ENCODE measurements at regions not wholly inside any gene's neighbourhood (a gene's known extent, or its start where the extent isn't known, plus 50 kb on each side); places are given as distances from the start of the nearest gene placed in this dataset.
"Not testable (repeated sequence)": the region's sequence is repeated elsewhere in the genome, so short reads cannot be mapped to it uniquely, and the experiment has no call there.

DNA sequence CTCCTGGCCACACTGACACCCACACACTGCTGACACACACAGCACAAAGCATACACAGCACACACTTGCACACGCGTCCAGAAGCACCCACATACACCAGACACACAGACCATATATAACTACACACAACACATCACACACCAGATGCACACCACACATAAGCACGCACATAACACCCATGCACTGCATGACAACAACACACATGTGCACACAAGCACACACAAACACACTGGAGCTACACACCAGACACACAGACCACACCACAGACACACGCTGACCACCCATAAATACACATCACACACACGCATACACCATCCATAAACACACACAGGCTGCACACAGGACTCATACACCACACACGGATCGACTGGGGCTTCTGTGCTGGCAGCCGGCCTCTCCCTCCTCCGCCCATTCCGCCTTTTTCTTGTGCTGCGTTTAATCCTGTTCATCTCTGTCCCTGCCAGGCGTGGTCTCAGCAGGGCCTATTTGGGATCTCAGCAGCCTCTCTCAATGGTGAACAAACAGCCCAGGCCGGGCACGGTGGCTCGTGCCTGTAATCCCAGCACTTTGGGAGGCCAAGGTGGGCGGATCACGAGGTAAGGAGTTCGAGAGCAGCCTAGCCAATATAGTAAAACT, 396.9 kb upstream of the MYT1L start:
- ChIA-PET CTCF (no interaction called here), POLR2A (no interaction called here)
- no peak for DNase-seq
- no peaks in the 10 kb centered on the region for H3K4me1 Mint-ChIP-seq (ENCODE audit: low read depth)
- H3K9me3 Mint-ChIP-seq = no peaks in the 10 kb centered on the region
- intact Hi-C loops (cut with micrococcal nuclease) = no loop called here
- peaks cover 6% of the 10 kb centered on the region for H3K27me3 Mint-ChIP-seq
- H3K27ac Mint-ChIP-seq = no peak overlapping the region
- no peak overlapping the region for H3K4me3 Mint-ChIP-seq
- no peaks in the 10 kb centered on the region for H3K36me3 Mint-ChIP-seq

GRCh38 chr2:2726163-2726562, 395.1 kb upstream of the MYT1L start:
- CTCF ChIA-PET = no interaction called here
- Mint-ChIP-seq H3K9me3 (no peaks in the 10 kb centered on the region), H3K27me3 (peaks cover 6% of the 10 kb centered on the region), H3K4me1 (ENCODE audit: low read depth) (no peaks in the 10 kb centered on the region), H3K4me3 (no peak overlapping the region), H3K36me3 (no peaks in the 10 kb centered on the region), H3K27ac (no peak overlapping the region)
- intact Hi-C loops (cut with micrococcal nuclease) = no loop called here
- no peak for DNase-seq
- POLR2A ChIA-PET = no interaction called here

- Mint-ChIP-seq H3K9me3 (no peaks in the 10 kb centered on the region), H3K36me3 (no peaks in the 10 kb centered on the region), H3K27me3 (peaks cover 6% of the 10 kb centered on the region), H3K4me3 (no peak overlapping the region), H3K4me1 (ENCODE audit: low read depth) (no peaks in the 10 kb centered on the region), H3K27ac (no peak overlapping the region)
- intact Hi-C loops (cut with micrococcal nuclease) = no loop called here
- no peak for DNase-seq
- ChIA-PET CTCF (no interaction called here), POLR2A (no interaction called here)
Measured at GRCh38 chr2:2723064-2723463, 392.0 kb upstream of the MYT1L start.

DNA sequence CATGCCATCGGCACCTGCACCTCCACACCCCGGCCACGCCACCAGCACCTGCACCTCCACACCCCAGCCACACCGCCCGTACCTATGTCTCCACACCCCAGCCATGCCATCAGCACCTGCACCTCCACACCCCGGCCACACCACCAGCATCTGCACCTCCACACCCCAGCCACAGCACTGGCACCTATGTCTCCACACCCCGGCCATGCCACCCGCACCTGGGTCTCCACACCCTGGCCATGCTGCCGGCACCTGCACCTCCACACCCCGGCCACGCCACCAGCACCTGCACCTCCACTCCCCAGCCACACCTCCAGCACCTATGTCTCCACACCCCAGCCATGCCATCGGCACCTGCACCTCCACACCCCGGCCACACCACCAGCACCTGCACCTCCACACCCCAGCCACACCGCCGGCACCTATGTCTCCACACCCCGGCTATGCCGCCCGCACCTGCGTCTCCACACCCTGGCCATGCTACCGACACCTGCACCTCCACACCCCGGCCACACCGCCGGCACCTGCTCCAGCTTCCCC, 390.3 kb upstream of the MYT1L start:
- ChIA-PET POLR2A (no interaction called here), CTCF (no interaction called here)
- Mint-ChIP-seq H3K9me3 (no peaks in the 10 kb centered on the region), H3K27ac (no peak overlapping the region), H3K36me3 (no peaks in the 10 kb centered on the region), H3K4me3 (no peak overlapping the region), H3K4me1 (ENCODE audit: low read depth) (no peaks in the 10 kb centered on the region), H3K27me3 (peaks cover under 1% of the 10 kb centered on the region)
- intact Hi-C loops (cut with micrococcal nuclease) = no loop called here
- no peak for DNase-seq

DNA sequence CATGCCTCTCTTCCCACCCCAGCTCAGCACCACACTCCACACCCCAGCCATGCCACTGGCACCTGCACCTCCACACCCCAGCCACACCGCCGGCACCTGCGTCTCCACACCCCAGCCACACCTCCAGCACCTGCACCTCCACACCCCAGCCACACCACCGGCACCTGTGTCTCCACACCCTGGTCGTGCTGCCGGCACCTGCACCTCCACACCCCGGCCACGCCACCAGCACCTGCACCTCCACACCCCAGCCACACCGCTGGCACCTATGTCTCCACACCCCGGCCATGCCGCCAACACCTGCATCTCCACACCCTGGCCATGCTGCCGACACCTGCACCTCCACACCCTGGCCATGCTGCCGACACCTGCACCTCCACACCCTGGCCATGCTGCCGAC, 389.7 kb upstream of the MYT1L start:
- H3K9me3 Mint-ChIP-seq; DNase-seq; H3K27me3 Mint-ChIP-seq; H3K4me1 Mint-ChIP-seq (ENCODE audit: low read depth); H3K36me3 Mint-ChIP-seq; H3K4me3 Mint-ChIP-seq; POLR2A ChIA-PET; CTCF ChIA-PET; H3K27ac Mint-ChIP-seq; intact Hi-C loops (cut with micrococcal nuclease): not testable (repeated sequence)

DNA sequence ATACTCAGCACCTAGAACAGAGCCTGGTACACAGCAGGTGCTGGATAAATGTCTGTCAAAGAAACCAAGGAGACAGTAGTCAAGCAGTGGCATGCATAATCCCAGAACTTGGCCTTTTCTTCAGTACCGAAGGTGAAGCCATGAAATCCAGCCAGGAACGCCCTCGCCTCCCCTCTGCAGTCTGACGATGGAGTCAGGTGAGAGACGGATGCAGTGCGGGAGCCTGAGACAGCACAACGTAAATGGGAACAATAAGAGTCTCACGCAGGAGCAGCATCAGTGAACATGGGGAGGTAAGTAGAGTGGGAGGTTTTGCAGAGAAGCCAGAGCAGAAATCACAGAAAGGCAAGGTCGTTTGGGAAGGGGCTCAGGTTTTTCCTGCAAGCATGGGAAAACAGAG, 389.3 kb upstream of the MYT1L start:
- H3K27ac Mint-ChIP-seq = no peak overlapping the region

GRCh38 chr2:2719781-2720180, 388.7 kb upstream of the MYT1L start:
- intact Hi-C loops (cut with micrococcal nuclease) = no loop called here
- Mint-ChIP-seq H3K36me3 (no peaks in the 10 kb centered on the region), H3K4me1 (ENCODE audit: low read depth) (no peaks in the 10 kb centered on the region), H3K27ac (no peak overlapping the region), H3K27me3 (no peaks in the 10 kb centered on the region), H3K9me3 (no peaks in the 10 kb centered on the region), H3K4me3 (no peak overlapping the region)
- no peak for DNase-seq
- CTCF ChIA-PET = no interaction called here
- POLR2A ChIA-PET = no interaction called here

More for the DNA sequence above, 389.3 kb upstream of the MYT1L start:
- no peaks in the 10 kb centered on the region for H3K27me3 Mint-ChIP-seq
- ChIA-PET POLR2A (no interaction called here), CTCF (no interaction called here)
- H3K4me1 Mint-ChIP-seq (ENCODE audit: low read depth) = no peaks in the 10 kb centered on the region
- no peak overlapping the region for H3K4me3 Mint-ChIP-seq
- no peak for DNase-seq
- intact Hi-C loops (cut with micrococcal nuclease) = no loop called here
- H3K36me3 Mint-ChIP-seq = no peaks in the 10 kb centered on the region
- H3K9me3 Mint-ChIP-seq = no peaks in the 10 kb centered on the region

DNA sequence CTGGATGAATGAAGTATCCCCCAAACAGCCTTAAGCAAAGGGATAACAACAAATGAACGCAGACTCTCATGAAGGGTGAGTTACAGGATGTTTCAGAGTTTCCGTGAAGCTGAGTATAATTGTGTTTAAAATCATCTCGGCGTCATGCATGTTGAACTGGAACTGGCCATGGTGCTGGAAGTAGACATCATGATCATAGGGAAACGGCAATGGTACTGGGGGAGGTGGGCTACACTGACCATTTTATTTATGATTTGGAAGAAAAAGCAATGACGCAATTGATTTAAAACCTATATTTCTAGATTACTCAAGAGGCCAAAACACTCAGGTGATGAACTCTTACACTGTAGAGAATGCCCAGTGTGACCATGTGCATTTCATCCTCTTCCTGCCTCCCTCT, 387.9 kb upstream of the MYT1L start:
- intact Hi-C loops (cut with micrococcal nuclease) = no loop called here
- H3K9me3 Mint-ChIP-seq = no peaks in the 10 kb centered on the region
- H3K36me3 Mint-ChIP-seq = no peaks in the 10 kb centered on the region
- DNase-seq = no peak
- no peak overlapping the region for H3K27ac Mint-ChIP-seq
- CTCF ChIA-PET = no interaction called here
- POLR2A ChIA-PET = no interaction called here
- no peak overlapping the region for H3K4me3 Mint-ChIP-seq
- H3K4me1 Mint-ChIP-seq (ENCODE audit: low read depth) = no peaks in the 10 kb centered on the region
- no peaks in the 10 kb centered on the region for H3K27me3 Mint-ChIP-seq

DNA sequence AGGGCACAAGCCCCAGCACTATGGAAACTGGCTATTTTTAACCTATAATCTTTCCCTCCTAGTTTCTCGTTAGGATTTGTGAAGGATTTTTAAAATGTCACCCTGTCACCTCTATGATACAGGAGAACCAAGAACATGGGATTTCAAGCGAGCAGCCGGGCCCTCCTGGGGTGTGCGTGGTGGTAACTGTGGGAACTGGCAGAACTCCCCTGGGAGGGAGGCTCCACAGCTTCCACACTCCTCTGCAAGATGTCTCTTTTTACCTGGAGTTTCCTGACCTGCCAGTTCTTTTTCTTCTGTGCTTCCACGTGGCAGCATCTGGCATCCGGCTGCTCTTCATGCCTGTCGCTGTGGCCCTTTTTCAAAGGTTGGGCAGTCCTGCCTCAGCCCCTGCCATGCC, 386.3 kb upstream of the MYT1L start:
- no peaks in the 10 kb centered on the region for H3K4me1 Mint-ChIP-seq (ENCODE audit: low read depth)
- H3K4me3 Mint-ChIP-seq = no peak overlapping the region
- no peaks in the 10 kb centered on the region for H3K36me3 Mint-ChIP-seq
- H3K27ac Mint-ChIP-seq = no peak overlapping the region
- DNase-seq = no peak
- intact Hi-C loops (cut with micrococcal nuclease) = no loop called here
- H3K9me3 Mint-ChIP-seq = no peaks in the 10 kb centered on the region
- ChIA-PET CTCF (no interaction called here), POLR2A (no interaction called here)
- H3K27me3 Mint-ChIP-seq = no peaks in the 10 kb centered on the region

GRCh38 chr2:2716771-2717170, 385.7 kb upstream of the MYT1L start:
- ChIA-PET CTCF (no interaction called here), POLR2A (no interaction called here)
- Mint-ChIP-seq H3K27me3 (no peaks in the 10 kb centered on the region), H3K4me1 (ENCODE audit: low read depth) (no peaks in the 10 kb centered on the region), H3K4me3 (no peak overlapping the region), H3K27ac (no peak overlapping the region), H3K36me3 (no peaks in the 10 kb centered on the region), H3K9me3 (no peaks in the 10 kb centered on the region)
- intact Hi-C loops (cut with micrococcal nuclease) = no loop called here
- no peak for DNase-seq

- Mint-ChIP-seq H3K27ac (no peak overlapping the region), H3K9me3 (no peaks in the 10 kb centered on the region), H3K36me3 (no peaks in the 10 kb centered on the region), H3K27me3 (no peaks in the 10 kb centered on the region), H3K4me3 (no peak overlapping the region), H3K4me1 (ENCODE audit: low read depth) (no peaks in the 10 kb centered on the region)
- DNase-seq = no peak
- CTCF ChIA-PET = no interaction called here
- POLR2A ChIA-PET = no interaction called here
- intact Hi-C loops (cut with micrococcal nuclease) = no loop called here
Measured at GRCh38 chr2:2715036-2715818, 384.2 kb upstream of the MYT1L start.

- Mint-ChIP-seq H3K36me3 (no peaks in the 10 kb centered on the region), H3K27me3 (no peaks in the 10 kb centered on the region), H3K9me3 (no peaks in the 10 kb centered on the region), H3K4me1 (ENCODE audit: low read depth) (no peaks in the 10 kb centered on the region), H3K4me3 (no peak overlapping the region), H3K27ac (no peak overlapping the region)
- ChIA-PET CTCF (no interaction called here), POLR2A (no interaction called here)
- intact Hi-C loops (cut with micrococcal nuclease) = no loop called here
- DNase-seq = no peak
Measured at GRCh38 chr2:2714408-2714807, 383.3 kb upstream of the MYT1L start.

DNA sequence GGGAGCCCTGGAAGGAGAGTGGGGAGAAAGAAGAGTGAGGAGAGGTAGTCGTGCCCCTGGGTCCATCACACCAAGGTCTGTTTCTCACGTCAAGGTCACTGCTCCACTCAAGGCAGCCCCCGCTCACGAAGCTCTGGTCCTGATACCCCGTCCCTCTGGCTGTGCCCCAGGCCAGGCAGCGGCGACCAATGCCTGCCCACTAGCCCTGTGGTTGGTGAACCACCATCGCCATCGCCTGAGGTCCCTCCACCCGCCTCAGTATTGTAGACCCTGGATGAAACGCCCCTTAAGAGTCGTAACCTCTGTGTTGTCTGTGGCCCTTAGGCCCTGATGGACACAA, 378.3 kb upstream of the MYT1L start:
- CTCF ChIA-PET = no interaction called here
- Mint-ChIP-seq H3K36me3 (no peaks in the 10 kb centered on the region), H3K4me3 (no peak overlapping the region)

More for the DNA sequence above, 378.3 kb upstream of the MYT1L start:
- no peak for DNase-seq
- no peak overlapping the region for H3K27ac Mint-ChIP-seq
- no peaks in the 10 kb centered on the region for H3K27me3 Mint-ChIP-seq
- POLR2A ChIA-PET = no interaction called here
- H3K9me3 Mint-ChIP-seq = no peaks in the 10 kb centered on the region
- intact Hi-C loops (cut with micrococcal nuclease) = no loop called here
- peaks cover 1% of the 10 kb centered on the region for H3K4me1 Mint-ChIP-seq (ENCODE audit: low read depth)

Measured in activated CD4-positive, alpha-beta memory T cell treated with anti-CD3 and anti-CD28 coated beads for 36 hours (primary cell).